Heart left ventricle (tissue), 16 donors: ENCODE measurements at regions not wholly inside any gene's neighbourhood (a gene's known extent, or its start where the extent isn't known, plus 50 kb on each side); places are given as distances from the start of the nearest gene placed in this dataset.

ENCODE experiments used
- ATAC-seq, 4 donors: fragments of 200-7000 bp; cut with Tn5 transposase; one replicate each; pipeline ENCODE4 v1.9.1; 2020 to 2022; ENCODE audit warnings: moderate library complexity in 4 of 4, mild to moderate bottlenecking in 3 of 4, moderate number of reproducible peaks in 1 of 4
- DNase-seq, 5 donors: peaks; one replicate each; pipeline ENCODE4 v3.0.0-alpha.2; 2020
- H3K27ac ChIP-seq, 12 donors: fragments of 200-600 bp; sonication (generic) in 4 of 12; one replicate each; pipeline versions ENCODE4 v1.5.0 to v1.8.0; 2016 to 2022; ENCODE audit warnings: mild to moderate bottlenecking in 2 of 12
- H3K27me3 ChIP-seq, 9 donors: fragments of 200-600 bp; sonication (generic) in 2 of 9; one replicate each; pipeline versions ENCODE4 v1.5.1 to v1.8.0; 2016 to 2022; ENCODE audit warnings: mild to moderate bottlenecking in 3 of 9
- H3K36me3 ChIP-seq, 9 donors: fragments of 200-600 bp; sonication (generic) in 2 of 9; one replicate each; pipeline versions ENCODE4 v1.5.0 to v1.8.0; 2018 to 2022; ENCODE audit warnings: mild to moderate bottlenecking in 2 of 9
- H3K4me1 ChIP-seq, 12 donors: fragments of 200-600 bp; sonication (generic) in 4 of 12; one replicate each; pipeline versions ENCODE4 v1.5.0 to v1.8.0; 2016 to 2022; ENCODE audit warnings: mild to moderate bottlenecking in 3 of 12
- H3K4me3 ChIP-seq, 12 donors: fragments of 200-600 bp; sonication (generic) in 4 of 12; one replicate each; pipeline versions ENCODE4 v1.5.0 to v1.8.0; 2017 to 2022; ENCODE audit warnings: mild to moderate bottlenecking in 9 of 12, moderate library complexity in 4 of 12
- H3K9me3 ChIP-seq, 12 donors: fragments of 200-600 bp; sonication (generic) in 4 of 12; one replicate each; pipeline versions ENCODE4 v1.5.0 to v1.8.0; 2016 to 2022; ENCODE audit warnings: mild to moderate bottlenecking in 1 of 12
- POLR2A ChIP-seq, 2 donors: fragments of 450-650 bp; IDR thresholded peaks; one replicate each; pipeline ENCODE4 v1.6.1; 2017; ENCODE audit warnings: antibody characterized with exemption in 2 of 2, mild to moderate bottlenecking in 2 of 2, moderate library complexity in 2 of 2
- WGBS, 4 donors: extraction: QIAGEN DNeasy Blood & Tissue Kit in 2 of 4; methylation state at CpG; one replicate each; pipeline versions ENCODE4 v1.1.5 to v1.1.7; 2013 to 2018; 5-methylcytosine and 5-hydroxymethylcytosine counted together
- intact Hi-C, 10 donors: fragments of 100-400 bp; cut with DNase I; formaldehyde crosslinking; loops; one replicate each; pipeline versions ENCODE4 v1.11.1 to v1.14.2; 2022
- TF ChIP-seq, protein P1 (sequence below), 12 donors: fragments of 200-600 bp; sonication (generic) in 4 of 12; IDR thresholded peaks; one replicate each; pipeline versions ENCODE4 v1.5.0 to v1.8.0; 2018 to 2022; ENCODE audit warnings: antibody characterized with exemption in 12 of 12, mild to moderate bottlenecking in 5 of 12
- donor health status: ischemic (EF 13 %, LVEDD 7.1; RV severe dilation, severe dysfunction).
- donor health status: healthy with polysubstance abuse.
- donor health status: DM: no; HTN: yes; CAD: no.
- donor health status: DM: no; HTN: no; CAD: no.
- donor health status: ischemic (EF 25% LVEDD 6.9; RV normal size, moderate dysfunction).
- donor health status: ischemic (EF 25% LVEDD 5.7; RV mildly dilated, moderate dysfunction).
- donor health status: healthy.
- donor health status: DM: yes; HTN: yes; CAD: no.
- donor health status: ischemic (EF 35%, LVEDD 5.7; RV mildly dilated, moderate dysfunction).
- donor health status: nonischemic (EF 11% LVEDD 7.7; RV severe dilation, severe dysfunction).
- donor health status: DM: yes; HTN: yes; CAD: no.
- donor health status: PGD.
- donor health status: ischemic (EF 29% LVEDD 5.4; RV normal size, mild dysfunction).
- donor health status: nonischemic (EF 23%, LVEDD 6.1; RV moderate dilation, normal function).

DNA sequence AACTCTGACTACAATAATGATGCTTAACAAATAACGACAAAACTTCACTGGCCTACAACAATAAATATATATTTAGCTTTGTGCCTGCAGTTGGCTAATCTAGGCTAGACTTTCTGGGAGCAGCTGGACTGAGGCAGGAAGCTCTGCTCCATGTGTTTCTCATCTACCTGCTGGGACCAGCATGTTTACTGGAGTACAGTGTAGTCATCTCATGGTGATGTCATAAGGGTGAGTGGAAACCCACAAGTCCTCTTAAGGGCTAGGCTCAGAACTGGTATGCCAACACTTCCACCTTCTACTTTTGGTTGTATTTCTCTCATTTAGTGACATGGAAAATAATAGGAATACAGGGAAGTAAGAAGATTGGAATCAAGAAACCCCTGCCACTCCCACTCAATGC is 85.7 kb upstream of the NIPBL start:
- Histone ChIP-seq H3K36me3 (no peaks in the 10 kb centered on the region), H3K4me1 (no peaks in the 10 kb centered on the region), H3K9me3 (no peaks in the 10 kb centered on the region), H3K27ac (no peak overlapping the region), H3K27me3 (no peaks in the 10 kb centered on the region), H3K4me3 (no peak overlapping the region)
- WGBS, 4 donors = 85 to 96% (median 88%) methylated on average over 1 of the region's 1 CpG
- DNase-seq = no peak
- ATAC-seq = no peak
- intact Hi-C loops = no loop called here
- no peak for TF ChIP-seq POLR2A (IDR thresholded peaks at IDR 0.05)
- TF ChIP-seq, protein P1, sequence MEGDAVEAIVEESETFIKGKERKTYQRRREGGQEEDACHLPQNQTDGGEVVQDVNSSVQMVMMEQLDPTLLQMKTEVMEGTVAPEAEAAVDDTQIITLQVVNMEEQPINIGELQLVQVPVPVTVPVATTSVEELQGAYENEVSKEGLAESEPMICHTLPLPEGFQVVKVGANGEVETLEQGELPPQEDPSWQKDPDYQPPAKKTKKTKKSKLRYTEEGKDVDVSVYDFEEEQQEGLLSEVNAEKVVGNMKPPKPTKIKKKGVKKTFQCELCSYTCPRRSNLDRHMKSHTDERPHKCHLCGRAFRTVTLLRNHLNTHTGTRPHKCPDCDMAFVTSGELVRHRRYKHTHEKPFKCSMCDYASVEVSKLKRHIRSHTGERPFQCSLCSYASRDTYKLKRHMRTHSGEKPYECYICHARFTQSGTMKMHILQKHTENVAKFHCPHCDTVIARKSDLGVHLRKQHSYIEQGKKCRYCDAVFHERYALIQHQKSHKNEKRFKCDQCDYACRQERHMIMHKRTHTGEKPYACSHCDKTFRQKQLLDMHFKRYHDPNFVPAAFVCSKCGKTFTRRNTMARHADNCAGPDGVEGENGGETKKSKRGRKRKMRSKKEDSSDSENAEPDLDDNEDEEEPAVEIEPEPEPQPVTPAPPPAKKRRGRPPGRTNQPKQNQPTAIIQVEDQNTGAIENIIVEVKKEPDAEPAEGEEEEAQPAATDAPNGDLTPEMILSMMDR (IDR thresholded peaks at IDR 0.05) = no peak

DNA sequence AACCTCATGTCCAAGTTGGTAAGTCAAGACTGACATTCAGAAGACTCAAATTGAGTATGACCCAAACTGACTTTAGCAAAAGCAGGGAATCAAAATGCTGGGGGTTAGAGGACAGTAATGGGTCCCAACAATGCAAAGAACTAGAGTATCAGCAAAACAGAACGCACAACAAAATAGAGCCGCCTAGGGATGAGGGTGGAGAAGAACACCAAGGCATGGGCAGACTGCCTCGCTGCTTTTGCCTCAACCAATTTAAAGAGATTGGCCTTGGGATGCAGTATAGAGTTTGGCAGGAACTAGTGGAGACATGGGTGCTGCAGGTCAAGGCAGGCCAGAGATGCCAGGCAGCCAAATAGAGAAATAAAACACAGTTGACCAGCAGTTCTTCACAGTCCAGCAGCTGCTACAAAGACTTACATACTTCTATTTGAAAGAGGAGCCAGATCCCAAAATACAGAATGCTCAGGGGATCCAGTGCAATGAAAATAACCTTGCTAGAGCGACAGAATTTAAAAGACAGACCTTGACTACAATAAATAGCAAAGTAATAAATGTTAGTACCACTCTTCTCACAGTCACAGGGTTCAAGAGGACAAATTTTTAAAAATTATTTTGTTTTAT is 83.9 kb upstream of the NIPBL start:
- Histone ChIP-seq H3K4me3 (no peak overlapping the region), H3K27me3 (no peaks in the 10 kb centered on the region), H3K27ac (no peak overlapping the region), H3K9me3 (no peaks in the 10 kb centered on the region), H3K36me3 (no peaks in the 10 kb centered on the region), H3K4me1 (no peaks in the 10 kb centered on the region)
- intact Hi-C loops = no loop called here
- TF ChIP-seq, protein P1 (IDR thresholded peaks at IDR 0.05) = no peak
- TF ChIP-seq POLR2A (IDR thresholded peaks at IDR 0.05) = no peak
- no peak for ATAC-seq
- no peak for DNase-seq
- WGBS, 4 donors = 76 to 85% (median 80%) methylated on average over 4 of the region's 4 CpGs

DNA sequence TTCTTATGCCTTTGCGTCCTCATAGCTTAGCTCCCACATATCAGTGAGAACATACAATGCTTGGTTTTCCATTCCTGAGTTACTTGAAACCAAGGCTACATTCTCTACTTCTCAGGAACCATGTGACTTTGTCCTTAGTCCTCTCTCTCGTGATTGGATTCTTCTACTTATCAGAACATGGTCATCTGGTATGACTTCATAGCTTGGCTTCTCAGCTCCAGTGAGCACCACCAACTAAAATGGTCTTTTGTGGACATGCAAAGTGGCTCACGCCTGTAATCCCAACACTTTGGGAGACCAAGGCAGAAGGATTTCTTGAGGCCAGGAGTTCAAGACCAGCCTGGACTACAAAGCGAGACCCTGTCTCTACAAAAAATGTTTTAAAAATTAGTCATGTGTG is 81.2 kb upstream of the NIPBL start:
- Histone ChIP-seq H3K36me3 (no peaks in the 10 kb centered on the region), H3K4me3 (no peak overlapping the region), H3K4me1 (no peaks in the 10 kb centered on the region), H3K27ac (no peak overlapping the region), H3K9me3 (no peaks in the 10 kb centered on the region), H3K27me3 (no peaks in the 10 kb centered on the region)
- no peak for TF ChIP-seq POLR2A (IDR thresholded peaks at IDR 0.05)
- TF ChIP-seq, protein P1 (IDR thresholded peaks at IDR 0.05) = no peak
- WGBS, 4 donors = 83 to 84% (median 84%) methylated on average over 4 of the region's 4 CpGs
- ATAC-seq (no peak), DNase-seq (no peak)
- intact Hi-C loops = no loop called here

DNA sequence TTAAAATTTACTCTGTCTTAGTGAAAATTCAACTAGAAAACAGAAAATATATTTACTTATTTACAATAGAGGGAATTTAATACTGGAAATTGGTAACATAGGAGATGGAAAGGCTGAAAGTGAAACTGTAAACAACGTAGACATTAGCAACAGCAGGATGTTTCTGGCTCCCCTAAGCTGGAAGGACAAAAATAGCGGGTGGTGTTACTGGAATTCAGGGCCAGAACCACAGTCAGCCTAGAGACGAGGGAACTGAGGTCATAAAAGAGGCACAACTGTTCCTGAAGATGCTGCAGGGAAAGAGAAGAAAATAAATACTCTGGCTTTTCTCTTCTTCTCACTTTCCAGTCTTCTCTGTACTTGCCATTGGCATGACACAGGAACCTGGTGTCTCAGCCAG is 80.4 kb upstream of the NIPBL start:
- Histone ChIP-seq H3K9me3 (no peaks in the 10 kb centered on the region), H3K27ac (no peak overlapping the region), H3K4me3 (no peak overlapping the region), H3K4me1 (no peaks in the 10 kb centered on the region), H3K36me3 (no peaks in the 10 kb centered on the region), H3K27me3 (no peaks in the 10 kb centered on the region)
- DNase-seq (no peak), ATAC-seq (no peak)
- intact Hi-C loops = no loop called here
- TF ChIP-seq POLR2A (IDR thresholded peaks at IDR 0.05) = no peak
- TF ChIP-seq, protein P1 (IDR thresholded peaks at IDR 0.05) = no peak
- 46 to 58% (median 52%) methylated on average over 3 of the region's 3 CpGs for WGBS, 4 donors
